SU-DHL-6 (cell line): ENCODE measurements at regions not wholly inside any gene's neighbourhood (a gene's known extent, or its start where the extent isn't known, plus 50 kb on each side); places are given as distances from the start of the nearest gene placed in this dataset.

Experiments
- EZH2phosphoT487 ChIP-seq: fragments of 200-600 bp; sonication (generic), shearing (Covaris generic); conservative IDR thresholded peaks from 2 replicates; pipeline ENCODE4 v1.6.1; 2018; ENCODE audit warnings: mild to moderate bottlenecking, antibody characterized with exemption, low read length, moderate library complexity, mixed read lengths
- TF ChIP-seq, protein P1 (sequence below): fragments of 200-600 bp; sonication (generic); IDR thresholded peaks from one replicate; pipeline ENCODE4 v1.5.1; 2017; ENCODE audit warnings: antibody characterized with exemption, mild to moderate bottlenecking, low read length, moderate library complexity; ENCODE audit not compliant: insufficient read depth, poor library complexity, severe bottlenecking

- TF ChIP-seq, protein P1, sequence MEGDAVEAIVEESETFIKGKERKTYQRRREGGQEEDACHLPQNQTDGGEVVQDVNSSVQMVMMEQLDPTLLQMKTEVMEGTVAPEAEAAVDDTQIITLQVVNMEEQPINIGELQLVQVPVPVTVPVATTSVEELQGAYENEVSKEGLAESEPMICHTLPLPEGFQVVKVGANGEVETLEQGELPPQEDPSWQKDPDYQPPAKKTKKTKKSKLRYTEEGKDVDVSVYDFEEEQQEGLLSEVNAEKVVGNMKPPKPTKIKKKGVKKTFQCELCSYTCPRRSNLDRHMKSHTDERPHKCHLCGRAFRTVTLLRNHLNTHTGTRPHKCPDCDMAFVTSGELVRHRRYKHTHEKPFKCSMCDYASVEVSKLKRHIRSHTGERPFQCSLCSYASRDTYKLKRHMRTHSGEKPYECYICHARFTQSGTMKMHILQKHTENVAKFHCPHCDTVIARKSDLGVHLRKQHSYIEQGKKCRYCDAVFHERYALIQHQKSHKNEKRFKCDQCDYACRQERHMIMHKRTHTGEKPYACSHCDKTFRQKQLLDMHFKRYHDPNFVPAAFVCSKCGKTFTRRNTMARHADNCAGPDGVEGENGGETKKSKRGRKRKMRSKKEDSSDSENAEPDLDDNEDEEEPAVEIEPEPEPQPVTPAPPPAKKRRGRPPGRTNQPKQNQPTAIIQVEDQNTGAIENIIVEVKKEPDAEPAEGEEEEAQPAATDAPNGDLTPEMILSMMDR: no peak
- no peak for TF ChIP-seq EZH2phosphoT487
Observed at GRCh38 chr1:98028800-98029199, 108.0 kb upstream of the DPYD start.
